ENCODE measurements at regions not wholly inside any gene's neighbourhood (a gene's known extent, or its start where the extent isn't known, plus 50 kb on each side); places are given as distances from the start of the nearest gene placed in this dataset.

DNA sequence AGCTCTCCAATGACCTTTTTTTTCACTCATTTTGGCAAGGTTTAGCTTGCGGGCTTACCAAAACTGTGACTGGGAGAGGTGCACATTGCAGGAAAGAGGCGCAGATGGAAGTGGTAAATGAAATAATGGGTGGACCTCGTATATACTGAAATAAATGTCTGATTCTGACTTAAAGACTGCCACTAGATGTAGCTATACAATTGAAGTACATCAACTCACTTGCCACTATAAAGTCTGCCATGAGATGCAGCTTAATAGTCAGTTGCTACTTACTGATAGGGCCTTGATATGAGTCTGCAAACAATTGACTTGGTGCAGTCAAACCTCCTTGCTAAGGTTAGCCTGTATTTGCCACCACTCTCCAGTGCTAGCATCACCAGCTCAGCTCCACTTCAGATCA lies 525.9 kb upstream of the MBL2 start:
- TF ChIP-seq, protein P1, sequence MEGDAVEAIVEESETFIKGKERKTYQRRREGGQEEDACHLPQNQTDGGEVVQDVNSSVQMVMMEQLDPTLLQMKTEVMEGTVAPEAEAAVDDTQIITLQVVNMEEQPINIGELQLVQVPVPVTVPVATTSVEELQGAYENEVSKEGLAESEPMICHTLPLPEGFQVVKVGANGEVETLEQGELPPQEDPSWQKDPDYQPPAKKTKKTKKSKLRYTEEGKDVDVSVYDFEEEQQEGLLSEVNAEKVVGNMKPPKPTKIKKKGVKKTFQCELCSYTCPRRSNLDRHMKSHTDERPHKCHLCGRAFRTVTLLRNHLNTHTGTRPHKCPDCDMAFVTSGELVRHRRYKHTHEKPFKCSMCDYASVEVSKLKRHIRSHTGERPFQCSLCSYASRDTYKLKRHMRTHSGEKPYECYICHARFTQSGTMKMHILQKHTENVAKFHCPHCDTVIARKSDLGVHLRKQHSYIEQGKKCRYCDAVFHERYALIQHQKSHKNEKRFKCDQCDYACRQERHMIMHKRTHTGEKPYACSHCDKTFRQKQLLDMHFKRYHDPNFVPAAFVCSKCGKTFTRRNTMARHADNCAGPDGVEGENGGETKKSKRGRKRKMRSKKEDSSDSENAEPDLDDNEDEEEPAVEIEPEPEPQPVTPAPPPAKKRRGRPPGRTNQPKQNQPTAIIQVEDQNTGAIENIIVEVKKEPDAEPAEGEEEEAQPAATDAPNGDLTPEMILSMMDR (IDR thresholded peaks at IDR 0.05; ENCODE audit: borderline replicate concordance, extremely low read depth, low read length, poor library complexity, severe bottlenecking), result no peak
- no peak for TF ChIP-seq EZH2 (IDR thresholded peaks at IDR 0.05; ENCODE audit: borderline replicate concordance, low read depth, low read length, severe bottlenecking)
